Activated naive CD8-positive, alpha-beta T cell treated with anti-CD3 and anti-CD28 coated beads, Interleukin-2, amount 10 ng/mL, durations not matched to agents 7 days and 5 days (primary cell): ENCODE measurements at regions not wholly inside any gene's neighbourhood (a gene's known extent, or its start where the extent isn't known, plus 50 kb on each side); places are given as distances from the start of the nearest gene placed in this dataset.

Experiments
- ATAC-seq: fragments of 150-1000 bp; cut with Tn5 transposase; one replicate; pipeline ENCODE4 v1.10.0; 2021; ENCODE audit warnings: low read depth, moderate library complexity
- POLR2A ChIA-PET: fragments of 350-600 bp; sonication (Branson Sonifier 250); formaldehyde crosslinking; loops from one replicate; lab custom pipeline; 2021; ENCODE audit warnings: antibody characterized with exemption; lab: Charles Lee
- DNase-seq: peaks from one replicate; pipeline ENCODE4 v3.0.0; 2021
- H3K27ac Mint-ChIP-seq: one replicate; pipeline ENCODE4 v1.8.0; 2022; ENCODE audit warnings: mild to moderate bottlenecking, mixed read lengths
- H3K27me3 Mint-ChIP-seq: one replicate; pipeline ENCODE4 v1.8.0; 2022; ENCODE audit warnings: mild to moderate bottlenecking, moderate library complexity, mixed read lengths
- H3K36me3 Mint-ChIP-seq: one replicate; pipeline ENCODE4 v1.8.0; 2021; ENCODE audit warnings: mild to moderate bottlenecking, mixed read lengths
- H3K4me1 Mint-ChIP-seq: one replicate; pipeline ENCODE4 v1.8.0; 2021; ENCODE audit warnings: mixed read lengths
- H3K4me3 Mint-ChIP-seq: one replicate; pipeline ENCODE4 v1.8.0; 2022; ENCODE audit warnings: mild to moderate bottlenecking, moderate library complexity, mixed read lengths
- H3K9me3 Mint-ChIP-seq: one replicate; pipeline ENCODE4 v1.8.0; 2021; ENCODE audit warnings: mixed read lengths

GRCh38 chr4:179989975-179990374 lies 2253.2 kb upstream of the TENM3 start:
- Mint-ChIP-seq H3K4me3 (no peak overlapping the region), H3K9me3 (no peaks in the 10 kb centered on the region), H3K4me1 (no peaks in the 10 kb centered on the region), H3K27ac (no peak overlapping the region), H3K27me3 (no peaks in the 10 kb centered on the region), H3K36me3 (no peaks in the 10 kb centered on the region)
- ATAC-seq = no peak
- DNase-seq = no peak
- POLR2A ChIA-PET = no interaction called here

GRCh38 chr4:180009316-180009715 lies 2233.9 kb upstream of the TENM3 start:
- H3K9me3 Mint-ChIP-seq = no peaks in the 10 kb centered on the region
- no peak overlapping the region for H3K4me3 Mint-ChIP-seq
- H3K4me1 Mint-ChIP-seq = no peaks in the 10 kb centered on the region
- H3K36me3 Mint-ChIP-seq = no peaks in the 10 kb centered on the region
- ATAC-seq (no peak), DNase-seq (no peak)
- peaks cover 6% of the 10 kb centered on the region for H3K27me3 Mint-ChIP-seq
- no peak overlapping the region for H3K27ac Mint-ChIP-seq
- POLR2A ChIA-PET = no interaction called here

- Mint-ChIP-seq H3K36me3 (no peaks in the 10 kb centered on the region), H3K4me3 (no peak overlapping the region), H3K9me3 (no peaks in the 10 kb centered on the region), H3K4me1 (no peaks in the 10 kb centered on the region), H3K27ac (no peak overlapping the region), H3K27me3 (peaks cover 1% of the 10 kb centered on the region)
- DNase-seq = no peak
- POLR2A ChIA-PET = no interaction called here
- no peak for ATAC-seq
Observed at GRCh38 chr4:180028682-180029081, 2214.5 kb upstream of the TENM3 start.

DNA sequence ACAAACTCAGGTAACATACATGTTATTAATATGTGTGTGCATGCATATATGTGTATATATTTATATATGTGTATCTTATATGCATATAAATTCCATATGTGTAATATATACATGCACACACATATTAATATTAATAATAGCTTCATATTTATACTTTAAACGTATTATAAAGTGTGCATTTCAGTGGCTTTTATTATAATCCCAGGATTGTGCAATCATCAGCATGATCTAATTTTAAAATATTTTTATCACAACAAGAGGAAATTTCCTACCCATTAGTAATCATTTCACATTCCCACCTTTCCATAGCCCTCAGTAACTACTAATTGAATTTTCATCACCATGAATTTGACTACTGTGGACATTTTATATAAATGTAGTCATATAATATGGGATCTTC lies 2211.9 kb upstream of the TENM3 start:
- Mint-ChIP-seq H3K4me3 (no peak overlapping the region), H3K4me1 (no peaks in the 10 kb centered on the region), H3K9me3 (no peaks in the 10 kb centered on the region), H3K27ac (no peak overlapping the region), H3K36me3 (no peaks in the 10 kb centered on the region), H3K27me3 (peaks cover 4% of the 10 kb centered on the region)
- POLR2A ChIA-PET = no interaction called here
- ATAC-seq (no peak), DNase-seq (no peak)

GRCh38 chr4:180041576-180041975 lies 2201.6 kb upstream of the TENM3 start:
- H3K4me1 Mint-ChIP-seq = no peaks in the 10 kb centered on the region
- DNase-seq = no peak
- POLR2A ChIA-PET = no interaction called here
- H3K36me3 Mint-ChIP-seq = no peaks in the 10 kb centered on the region
- peaks cover 3% of the 10 kb centered on the region for H3K9me3 Mint-ChIP-seq
- no peak overlapping the region for H3K27ac Mint-ChIP-seq
- no peak for ATAC-seq
- no peak overlapping the region for H3K4me3 Mint-ChIP-seq
- no peaks in the 10 kb centered on the region for H3K27me3 Mint-ChIP-seq

GRCh38 chr4:180052629-180053028 lies 2190.6 kb upstream of the TENM3 start:
- Mint-ChIP-seq H3K36me3 (no peaks in the 10 kb centered on the region), H3K27me3 (peaks cover 32% of the 10 kb centered on the region), H3K27ac (no peak overlapping the region), H3K4me3 (no peak overlapping the region), H3K9me3 (no peaks in the 10 kb centered on the region), H3K4me1 (peaks cover 5% of the 10 kb centered on the region)
- DNase-seq (no peak), ATAC-seq (no peak)
- POLR2A ChIA-PET = no interaction called here

DNA sequence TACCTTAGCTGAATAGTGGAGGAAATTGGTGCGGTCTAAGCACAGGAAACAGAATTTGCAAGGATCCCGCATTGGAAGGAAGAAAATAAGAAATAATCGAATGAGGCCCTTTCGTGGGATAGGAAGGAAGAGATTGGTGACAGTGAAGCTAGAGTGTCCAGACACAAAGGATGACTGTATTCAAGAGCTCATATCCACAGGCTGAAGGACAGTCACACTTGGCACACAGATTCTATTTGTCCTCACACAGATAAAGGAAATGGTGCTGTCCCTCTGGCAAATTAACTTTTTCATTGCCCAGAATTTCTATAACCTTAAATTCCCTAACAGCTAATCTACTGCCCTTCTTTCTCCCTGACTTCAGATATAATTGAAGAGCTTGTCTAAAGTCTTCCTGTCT lies 2188.9 kb upstream of the TENM3 start:
- H3K27ac Mint-ChIP-seq = no peak overlapping the region
- no peaks in the 10 kb centered on the region for H3K36me3 Mint-ChIP-seq
- H3K9me3 Mint-ChIP-seq = no peaks in the 10 kb centered on the region
- peaks cover 41% of the 10 kb centered on the region for H3K27me3 Mint-ChIP-seq
- peaks cover 8% of the 10 kb centered on the region for H3K4me1 Mint-ChIP-seq
- POLR2A ChIA-PET = no interaction called here
- DNase-seq = no peak
- no peak overlapping the region for H3K4me3 Mint-ChIP-seq
- ATAC-seq = no peak

GRCh38 chr4:180057299-180057721 lies 2185.9 kb upstream of the TENM3 start:
- H3K27ac Mint-ChIP-seq = no peak overlapping the region
- H3K4me1 Mint-ChIP-seq = peaks cover 13% of the 10 kb centered on the region
- peak overlapping the region; percentile 68 for H3K4me3 Mint-ChIP-seq
- no peaks in the 10 kb centered on the region for H3K36me3 Mint-ChIP-seq
- H3K9me3 Mint-ChIP-seq = no peaks in the 10 kb centered on the region
- POLR2A ChIA-PET = no interaction called here
- ATAC-seq (no peak), DNase-seq (no peak)
- peaks cover 66% of the 10 kb centered on the region for H3K27me3 Mint-ChIP-seq

DNA sequence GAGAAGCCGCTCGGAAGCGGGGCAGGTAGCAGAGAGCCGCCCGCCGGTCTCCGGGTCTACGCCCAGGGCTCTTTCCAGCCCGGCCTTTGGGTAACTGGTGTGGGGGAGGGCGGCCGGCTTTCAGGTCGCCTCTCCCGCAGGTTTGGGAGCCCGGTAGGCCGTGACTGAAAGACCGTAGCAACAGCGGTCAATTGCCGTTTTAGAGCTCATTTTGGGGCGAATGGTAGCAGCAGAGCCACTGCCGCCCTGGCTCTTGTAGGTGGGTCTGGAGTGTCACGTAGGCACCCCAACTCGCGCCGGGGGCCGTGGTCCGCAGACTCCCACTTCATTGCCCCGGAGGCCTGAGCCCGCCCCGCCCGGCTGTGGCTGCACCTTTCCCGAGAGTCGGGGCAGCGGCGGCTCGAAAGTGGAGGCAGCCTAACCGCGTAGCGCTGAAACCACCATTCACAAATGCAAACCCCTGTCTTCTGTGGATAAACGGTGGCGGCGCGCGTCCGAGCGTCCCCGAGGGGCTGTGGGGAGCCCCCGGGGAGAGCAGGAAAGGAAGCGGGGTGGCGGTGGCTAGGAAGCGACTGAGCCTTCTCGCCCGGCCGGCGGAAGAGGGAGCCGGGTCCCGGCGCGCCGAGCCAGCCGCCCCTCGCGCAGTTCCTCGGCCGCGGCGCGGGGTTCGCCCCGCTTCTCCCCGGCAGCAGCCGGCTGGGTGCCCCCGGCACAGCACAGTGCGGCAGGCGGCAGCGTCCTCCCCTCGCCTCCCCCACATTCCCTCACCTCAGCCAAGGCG lies 2185.1 kb upstream of the TENM3 start:
- Mint-ChIP-seq H3K27ac (no peak overlapping the region), H3K4me3 (peak overlapping the region; percentile 68), H3K27me3 (peaks cover 70% of the 10 kb centered on the region), H3K4me1 (peaks cover 13% of the 10 kb centered on the region), H3K9me3 (no peaks in the 10 kb centered on the region), H3K36me3 (no peaks in the 10 kb centered on the region)
- DNase-seq (peak; percentile 55), ATAC-seq (peak; percentile 61)
- POLR2A ChIA-PET = no interaction called here

DNA sequence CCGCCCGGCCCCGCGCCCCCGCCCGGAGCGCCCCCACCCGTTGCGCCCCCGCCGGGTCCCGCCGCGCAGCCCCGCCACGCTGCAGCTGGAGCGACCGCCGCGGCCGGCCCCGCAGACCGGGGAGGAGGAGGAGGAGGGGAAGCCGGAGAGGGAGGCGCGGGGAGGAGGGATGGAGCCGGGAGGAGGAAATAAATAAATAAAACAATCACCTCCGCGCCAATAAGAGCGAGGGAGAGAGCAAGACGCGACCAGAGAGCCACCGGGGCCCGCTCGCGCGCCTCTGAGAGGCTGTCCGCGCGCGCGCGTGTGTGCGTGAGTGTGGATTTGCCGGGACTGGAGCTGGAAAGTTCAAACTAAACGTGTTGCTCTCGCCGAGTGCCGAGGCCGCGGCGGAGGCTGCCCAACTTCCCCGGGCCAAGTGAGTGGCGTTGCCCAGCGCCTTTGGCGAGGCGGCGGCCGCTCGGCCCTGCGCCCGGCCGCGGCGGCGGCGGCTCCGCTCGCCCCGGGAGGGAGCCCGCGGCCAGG lies 2184.4 kb upstream of the TENM3 start:
- peak; percentile 30 for ATAC-seq
- no peaks in the 10 kb centered on the region for H3K9me3 Mint-ChIP-seq
- no peak overlapping the region for H3K27ac Mint-ChIP-seq
- H3K27me3 Mint-ChIP-seq = peaks cover 70% of the 10 kb centered on the region
- peaks cover 13% of the 10 kb centered on the region for H3K4me1 Mint-ChIP-seq
- DNase-seq = peak; percentile 41
- POLR2A ChIA-PET = no interaction called here
- H3K36me3 Mint-ChIP-seq = no peaks in the 10 kb centered on the region
- peak overlapping the region; percentile 60 for H3K4me3 Mint-ChIP-seq

- POLR2A ChIA-PET = no interaction called here
- Mint-ChIP-seq H3K27me3 (peaks cover 65% of the 10 kb centered on the region), H3K36me3 (no peaks in the 10 kb centered on the region), H3K27ac (no peak overlapping the region), H3K4me3 (peak overlapping the region; percentile 82), H3K4me1 (peaks cover 13% of the 10 kb centered on the region), H3K9me3 (no peaks in the 10 kb centered on the region)
- ATAC-seq = peak; percentile 26
- peak; percentile 39 for DNase-seq
Observed at GRCh38 chr4:180059216-180059881, 2183.9 kb upstream of the TENM3 start.

GRCh38 chr4:180060159-180060889 lies 2182.9 kb upstream of the TENM3 start:
- Mint-ChIP-seq H3K4me3 (no peak overlapping the region), H3K4me1 (peaks cover 13% of the 10 kb centered on the region), H3K27ac (no peak overlapping the region), H3K9me3 (no peaks in the 10 kb centered on the region), H3K36me3 (no peaks in the 10 kb centered on the region), H3K27me3 (peaks cover 58% of the 10 kb centered on the region)
- POLR2A ChIA-PET = no interaction called here
- no peak for DNase-seq
- no peak for ATAC-seq

- DNase-seq (no peak), ATAC-seq (no peak)
- H3K4me3 Mint-ChIP-seq = no peak overlapping the region
- H3K9me3 Mint-ChIP-seq = no peaks in the 10 kb centered on the region
- peaks cover 6% of the 10 kb centered on the region for H3K27me3 Mint-ChIP-seq
- no peaks in the 10 kb centered on the region for H3K36me3 Mint-ChIP-seq
- H3K27ac Mint-ChIP-seq = no peak overlapping the region
- POLR2A ChIA-PET = no interaction called here
- H3K4me1 Mint-ChIP-seq = no peaks in the 10 kb centered on the region
Observed at GRCh38 chr4:180081072-180081471, 2162.1 kb upstream of the TENM3 start.
